Fibroblast of peridontal ligament (primary cell): ENCODE measurements at regions not wholly inside any gene's neighbourhood (a gene's known extent, or its start where the extent isn't known, plus 50 kb on each side); places are given as distances from the start of the nearest gene placed in this dataset.
A peak's percentile ranks its signal among the peaks of the same experiment; 100 is the strongest.

Source experiments
- DNase-seq: peaks from one replicate; pipeline ENCODE4 v3.0.0-alpha.2; 2010; ENCODE audit errors: extremely low read depth

GRCh38 chr6:44062771-44063560 lies 64.3 kb downstream of the MRPL14 start:
- DNase-seq: no peak

GRCh38 chr6:44062105-44062770 lies 65.0 kb downstream of the MRPL14 start:
- DNase-seq: no peak

- DNase-seq: peak; percentile 58
These were observed 65.7 kb downstream of the MRPL14 start for GRCh38 chr6:44061375-44062104.

GRCh38 chr6:44060612-44061374 lies 66.5 kb downstream of the MRPL14 start:
- no peak for DNase-seq

DNA sequence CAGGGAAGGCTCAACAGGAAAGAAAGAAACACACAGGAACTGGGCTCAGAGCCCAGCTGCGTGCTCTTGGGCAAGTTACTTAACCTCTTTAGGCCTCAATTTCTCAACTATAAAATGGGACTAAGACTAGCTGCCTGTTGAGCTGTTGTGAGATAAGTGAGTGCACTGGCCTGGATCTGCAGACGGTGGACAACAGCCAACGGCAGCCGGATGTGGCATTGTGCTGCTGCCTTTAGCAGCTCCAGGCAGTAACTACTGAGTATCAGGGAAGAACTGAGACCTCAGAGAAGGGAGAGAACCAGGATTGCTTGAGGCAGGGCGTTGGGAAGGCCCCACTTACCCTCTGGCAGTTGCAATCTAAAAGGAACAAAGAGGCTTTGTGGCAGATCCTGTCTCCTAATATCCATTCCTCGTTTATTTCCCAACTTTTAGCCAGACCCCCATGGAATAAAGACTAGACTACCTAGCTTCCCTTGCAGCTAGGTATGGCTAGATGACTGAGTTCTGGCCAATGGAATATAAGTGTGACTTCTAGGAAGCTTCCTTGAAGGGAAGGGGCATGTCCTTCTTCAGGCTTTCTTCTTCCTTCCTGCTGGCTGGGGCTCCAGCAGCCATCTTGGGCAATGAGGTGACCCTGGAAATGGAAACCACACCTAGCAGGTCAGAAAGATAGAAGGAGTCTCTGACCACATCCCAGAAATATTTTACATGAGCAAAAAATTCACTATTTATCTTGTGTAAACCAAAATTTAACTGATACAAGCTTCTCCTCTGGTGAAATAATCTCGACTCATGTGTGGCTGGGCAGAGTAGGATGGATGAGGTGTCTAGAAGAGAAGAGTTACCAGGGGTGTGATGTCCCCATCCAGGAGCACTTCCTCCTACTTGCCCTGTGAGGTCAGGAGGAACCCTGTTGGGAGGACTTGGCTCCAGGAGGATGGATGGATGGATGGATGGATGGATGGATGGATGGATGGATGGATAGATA lies 67.6 kb downstream of the MRPL14 start:
- DNase-seq: peak; percentile 41

- peak; percentile 99 for DNase-seq
These were observed 68.5 kb downstream of the MRPL14 start for GRCh38 chr6:44058617-44059358.

DNA sequence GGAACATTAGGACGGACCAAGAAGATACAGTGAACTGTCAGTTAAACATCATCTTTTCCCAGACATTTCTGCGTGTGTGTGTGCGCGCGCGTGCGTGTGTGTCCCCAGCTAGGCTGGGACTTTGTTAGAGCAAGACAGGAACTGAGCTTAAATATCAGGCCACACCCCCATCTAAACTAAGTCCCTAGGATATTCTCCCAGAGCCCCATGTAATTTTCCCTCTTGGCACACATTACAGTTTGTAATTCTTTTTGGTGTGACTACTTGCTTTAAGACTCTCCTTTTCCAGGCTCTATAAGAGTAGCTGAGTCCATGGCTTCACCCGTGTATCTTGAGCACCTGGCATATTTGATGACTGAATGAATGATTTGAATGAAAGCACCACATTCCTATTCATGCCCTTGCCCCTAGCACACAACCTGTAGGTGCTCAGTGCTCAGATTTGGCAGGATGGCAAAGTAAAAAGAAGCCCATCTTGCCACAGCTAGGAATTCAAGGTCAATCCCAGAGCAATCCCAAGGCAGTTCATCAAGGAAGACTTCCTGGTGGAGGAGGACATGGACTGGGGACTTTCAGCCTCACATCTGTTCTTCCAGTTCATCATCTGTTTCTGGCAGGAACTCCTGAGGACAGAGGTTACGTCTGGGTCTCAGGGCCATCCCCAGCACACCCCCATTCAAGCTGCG lies 69.2 kb downstream of the MRPL14 start:
- peak; percentile 74 for DNase-seq

DNA sequence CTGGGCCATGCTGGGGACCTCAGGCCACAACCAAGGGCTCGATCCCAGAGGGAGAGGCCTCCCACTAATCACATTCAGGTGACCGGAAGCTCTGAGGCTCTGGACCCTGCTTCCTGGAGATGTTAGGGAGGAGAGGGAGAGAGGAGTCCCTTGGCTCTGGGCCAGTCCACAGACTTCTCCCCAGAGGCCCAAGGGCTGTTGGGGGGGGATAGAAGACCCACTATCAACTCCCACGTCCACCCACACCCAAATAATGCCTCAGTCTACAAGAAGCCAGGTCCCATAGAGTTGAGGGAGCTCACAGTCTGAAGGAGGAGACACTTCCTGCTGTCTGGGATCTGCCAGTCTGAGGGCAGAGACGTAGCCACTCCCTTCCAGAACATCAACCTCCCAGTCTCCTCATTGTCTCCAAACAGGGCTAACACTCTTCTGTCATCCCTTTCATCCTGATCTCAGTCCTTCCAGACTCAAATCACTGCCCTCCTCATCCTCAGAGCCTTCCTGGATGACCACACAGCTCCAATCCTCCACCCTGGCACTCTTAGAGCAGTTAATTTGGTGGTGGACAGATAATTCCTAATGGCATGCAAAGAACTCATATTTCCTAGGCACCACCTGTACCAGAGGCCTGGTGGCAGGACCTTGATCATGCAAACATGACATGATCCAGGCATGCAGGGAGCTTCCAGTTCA lies 69.9 kb downstream of the MRPL14 start:
- DNase-seq: peak; percentile 27

GRCh38 chr6:44056392-44057237 lies 70.6 kb downstream of the MRPL14 start:
- DNase-seq: peak; percentile 87

- peak; percentile 89 for DNase-seq
These were observed 72.3 kb downstream of the MRPL14 start for GRCh38 chr6:44054721-44055559.

GRCh38 chr6:44053760-44054556 lies 73.3 kb downstream of the MRPL14 start:
- peak; percentile 92 for DNase-seq

- no peak for DNase-seq
These were observed 74.0 kb downstream of the MRPL14 start for GRCh38 chr6:44053106-44053756.

DNA sequence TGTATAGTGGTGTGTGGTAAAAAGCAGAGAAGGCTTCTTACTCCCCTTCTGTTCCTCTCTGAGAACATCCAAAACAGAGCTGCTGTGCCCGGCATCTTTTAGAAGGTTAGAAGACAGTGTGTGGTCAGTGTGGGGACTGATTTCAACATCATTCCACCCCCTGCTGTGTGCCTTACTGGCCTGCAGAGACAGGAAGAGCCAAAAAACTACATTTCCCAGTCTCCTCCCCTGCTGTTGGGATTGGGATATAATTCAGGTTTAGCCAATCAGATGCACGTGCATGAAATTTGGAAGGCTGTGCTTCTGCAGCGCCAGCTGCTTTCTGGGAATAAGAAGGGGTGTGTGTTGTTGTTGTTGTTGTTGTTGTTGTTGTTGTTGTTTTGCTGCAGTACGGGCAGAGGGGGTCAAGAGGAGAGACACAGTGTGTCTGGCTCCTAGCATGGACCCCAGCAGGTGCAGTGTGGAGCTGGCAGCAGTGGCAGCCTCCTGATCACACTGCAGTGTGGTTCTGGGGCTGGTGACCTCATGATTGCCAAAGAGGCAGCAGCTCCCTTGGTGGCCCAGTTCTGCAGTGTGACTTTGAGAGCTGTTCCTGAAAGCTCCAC lies 74.7 kb downstream of the MRPL14 start:
- peak; percentile 85 for DNase-seq

DNA sequence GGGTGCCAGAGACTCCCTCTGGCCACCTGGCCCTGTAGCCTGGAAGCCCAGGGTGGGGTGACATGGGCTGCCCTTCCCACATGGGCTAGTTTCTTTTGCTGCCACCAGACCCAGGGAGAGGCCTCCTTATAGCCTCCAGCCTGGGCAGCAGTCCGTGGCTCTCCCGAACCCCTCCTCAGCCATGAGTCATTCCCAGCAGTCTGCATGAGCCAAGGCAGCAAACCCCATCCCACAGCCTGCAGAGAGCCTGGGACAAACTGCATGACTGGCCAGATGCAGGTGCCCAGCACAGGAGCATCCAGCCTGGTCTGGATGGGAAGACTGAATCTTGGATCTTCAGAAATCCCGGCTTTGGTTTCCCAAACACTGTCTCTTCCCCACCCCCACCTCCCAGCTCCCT lies 75.7 kb downstream of the MRPL14 start:
- DNase-seq: peak; percentile 77

DNA sequence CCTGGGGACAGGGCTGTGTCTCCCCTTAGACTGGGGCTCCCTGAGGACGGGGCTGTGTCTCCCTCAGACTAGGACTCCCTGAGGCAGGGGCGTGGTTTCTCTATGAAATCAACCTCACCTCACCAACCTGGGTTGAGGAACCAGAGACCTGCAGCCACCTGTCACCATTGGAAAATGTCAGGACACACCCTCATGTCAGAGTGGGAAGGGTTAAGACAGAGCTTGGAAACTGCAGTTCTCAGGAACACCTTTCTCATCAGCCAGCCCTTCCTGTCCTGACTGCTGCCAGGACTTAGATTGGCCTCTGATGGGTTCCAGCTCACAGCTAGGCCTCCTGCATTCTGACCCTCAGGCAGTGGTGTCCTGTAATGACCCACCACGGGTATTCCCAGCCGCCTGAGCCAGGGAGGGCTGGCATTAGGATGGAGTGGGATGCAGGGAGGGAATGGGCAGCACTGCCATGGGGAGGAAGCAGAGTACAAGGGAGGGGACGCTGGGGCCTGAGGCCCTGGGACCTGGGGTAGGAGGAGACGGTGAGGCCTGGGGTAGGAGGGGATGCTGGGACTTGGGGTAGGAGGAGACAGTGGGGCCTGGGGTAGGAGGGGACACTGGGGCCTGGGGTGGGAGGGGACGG lies 76.3 kb downstream of the MRPL14 start:
- DNase-seq: no peak
